HG03342 (cell line): ENCODE measurements at regions not wholly inside any gene's neighbourhood (a gene's known extent, or its start where the extent isn't known, plus 50 kb on each side); places are given as distances from the start of the nearest gene placed in this dataset.

Experiments used
- ATAC-seq: cut with Tn5 transposase; IDR thresholded peaks from one replicate; pipeline ENCODE4 v1.9.1; 2021; ENCODE audit warnings: mild to moderate bottlenecking, moderate library complexity; ENCODE audit not compliant: unreplicated experiment

GRCh38 chr11:105553025-105553424 is 56.8 kb upstream of the GRIA4 start:
- ATAC-seq, result no peak

GRCh38 chr11:105548359-105548758 is 61.5 kb upstream of the GRIA4 start:
- no peak for ATAC-seq

DNA sequence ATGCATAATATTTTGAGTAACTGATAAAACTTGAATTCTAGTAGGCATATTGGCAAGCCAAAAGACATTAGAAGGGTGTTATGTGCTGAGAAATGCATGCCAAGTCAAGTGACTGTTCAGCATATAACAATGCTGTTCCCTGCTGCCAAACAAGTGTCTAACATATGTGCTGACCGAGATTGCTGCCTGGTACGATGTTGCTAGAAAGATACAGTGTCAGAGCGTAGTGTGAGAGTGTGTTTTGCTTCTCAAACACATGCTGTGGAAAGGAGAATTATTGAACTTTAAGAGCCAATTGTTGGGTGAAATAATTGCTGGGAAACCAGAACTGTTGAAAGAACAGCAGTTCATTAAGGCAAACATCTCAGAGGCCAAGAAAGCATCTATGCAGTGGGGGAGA is 71.3 kb upstream of the GRIA4 start:
- no peak for ATAC-seq

GRCh38 chr11:105537531-105537930 is 72.3 kb upstream of the GRIA4 start:
- ATAC-seq, result no peak

DNA sequence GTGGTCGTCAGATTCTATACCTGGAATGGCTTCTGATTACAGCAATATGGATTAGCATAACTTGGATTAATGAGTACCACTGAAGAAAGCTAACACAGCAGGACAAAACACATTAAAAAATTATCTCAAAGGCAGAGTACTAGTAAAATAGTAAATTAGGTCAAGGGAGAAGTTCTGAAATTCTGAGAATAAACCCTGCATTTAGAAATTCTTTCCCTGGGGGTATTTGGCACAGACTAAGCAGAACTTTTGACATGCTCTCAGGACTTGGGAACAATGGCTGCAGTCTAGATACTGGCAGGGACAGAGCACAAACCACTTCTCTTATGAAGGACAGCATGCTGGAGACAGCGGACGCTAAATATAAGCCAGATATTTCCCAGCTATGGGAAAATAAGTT is 85.6 kb upstream of the GRIA4 start:
- no peak for ATAC-seq

GRCh38 chr11:105520706-105521345 is 89.0 kb upstream of the GRIA4 start:
- no peak for ATAC-seq

DNA sequence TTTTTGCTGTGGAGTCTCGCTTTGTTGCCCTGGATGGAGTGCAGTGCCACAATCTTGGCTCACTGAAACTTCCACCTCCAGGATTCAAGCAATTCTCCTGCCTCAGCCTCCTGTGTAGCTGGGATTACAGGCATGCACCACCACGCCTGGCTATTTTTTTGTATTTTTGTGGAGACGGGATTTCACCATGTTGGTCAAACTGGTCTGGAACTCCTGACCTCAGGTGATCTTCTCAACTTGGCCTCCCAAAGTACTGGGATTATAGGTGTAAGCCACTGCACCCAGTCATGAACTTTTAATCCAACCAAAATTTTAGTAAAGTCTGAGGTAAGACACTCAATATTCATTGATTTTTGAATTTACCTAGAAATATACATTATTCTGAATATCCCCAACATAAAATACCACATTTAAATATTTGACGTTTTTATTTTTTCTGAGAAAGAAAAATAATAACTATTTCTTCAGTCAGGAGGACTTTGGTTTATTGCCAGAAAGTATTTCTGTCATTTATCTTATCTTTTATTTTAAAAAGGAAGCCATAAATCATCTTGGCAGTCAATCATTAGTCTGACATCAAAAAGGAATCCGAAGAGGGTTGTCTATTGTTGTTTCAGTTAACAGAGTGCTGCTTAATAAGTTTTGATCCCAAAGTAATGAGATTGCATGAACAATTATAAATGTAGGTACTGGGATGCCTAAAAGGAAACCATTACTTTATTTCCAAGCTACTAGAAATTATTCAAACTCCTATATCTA is 102.2 kb upstream of the GRIA4 start:
- ATAC-seq, result no peak

- no peak for ATAC-seq
Observed at GRCh38 chr11:105492010-105492409, 117.9 kb upstream of the GRIA4 start.

- no peak for ATAC-seq
Observed at GRCh38 chr11:105491394-105491793, 118.5 kb upstream of the GRIA4 start.

- peak; percentile 74 for ATAC-seq
Observed at GRCh38 chr11:105490333-105490732, 119.5 kb upstream of the GRIA4 start.

- no peak for ATAC-seq
Observed at GRCh38 chr11:105489446-105489845, 120.4 kb upstream of the GRIA4 start.

DNA sequence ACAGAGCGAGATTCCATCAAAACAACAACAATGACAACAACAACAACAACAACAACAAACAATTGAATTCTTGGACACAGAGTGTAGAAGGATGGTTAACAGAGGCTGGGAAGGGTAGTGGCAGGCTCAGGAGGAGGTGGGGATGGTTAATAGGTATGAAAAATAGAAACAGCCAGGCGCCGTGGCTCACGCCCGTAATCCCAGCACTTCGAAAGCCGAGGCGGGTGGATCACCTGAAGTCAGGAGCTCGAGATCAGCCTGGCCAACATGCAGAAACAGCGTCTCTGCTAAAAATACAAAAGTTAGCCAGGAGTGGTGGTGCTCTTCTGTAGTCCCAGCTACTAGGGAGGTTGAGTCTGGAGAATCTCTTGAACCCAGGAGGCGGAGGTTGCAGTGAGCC is 122.9 kb upstream of the GRIA4 start:
- ATAC-seq, result no peak

GRCh38 chr11:105469931-105470330 is 139.9 kb upstream of the GRIA4 start:
- ATAC-seq, result no peak

- ATAC-seq, result no peak
Observed at GRCh38 chr11:105468154-105468553, 141.7 kb upstream of the GRIA4 start.

DNA sequence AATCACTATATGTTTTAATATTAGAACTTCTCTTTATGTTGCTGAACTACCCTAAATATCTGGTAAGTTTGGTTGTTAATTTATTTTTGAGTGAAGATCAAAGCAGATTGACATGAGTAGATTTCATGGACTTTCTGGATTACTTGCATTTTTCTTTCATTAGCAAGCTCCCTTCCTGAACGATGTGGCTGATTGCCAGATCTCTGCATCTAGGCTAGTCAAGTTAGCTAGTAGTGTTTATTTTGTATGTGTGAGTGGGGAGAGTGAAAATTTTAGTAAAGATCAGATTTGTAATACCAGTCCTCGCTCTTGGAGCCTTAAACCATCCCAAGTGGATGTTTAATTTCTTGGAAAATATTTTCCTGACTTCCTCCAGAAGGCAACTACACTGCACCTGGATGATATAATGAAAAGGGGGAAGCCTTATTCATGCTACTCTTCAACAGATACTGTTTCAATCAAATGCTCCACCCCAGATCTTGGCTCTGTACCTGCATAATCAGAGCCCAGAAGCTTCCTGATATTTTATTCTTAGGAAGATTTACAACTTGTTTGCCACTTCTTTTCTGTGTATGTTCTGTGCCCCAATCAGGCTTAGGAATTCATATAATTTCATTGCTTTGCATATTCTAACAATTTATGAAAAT is 143.2 kb upstream of the GRIA4 start:
- no peak for ATAC-seq

- no peak for ATAC-seq
Observed at GRCh38 chr11:105458071-105458470, 151.8 kb upstream of the GRIA4 start.

DNA sequence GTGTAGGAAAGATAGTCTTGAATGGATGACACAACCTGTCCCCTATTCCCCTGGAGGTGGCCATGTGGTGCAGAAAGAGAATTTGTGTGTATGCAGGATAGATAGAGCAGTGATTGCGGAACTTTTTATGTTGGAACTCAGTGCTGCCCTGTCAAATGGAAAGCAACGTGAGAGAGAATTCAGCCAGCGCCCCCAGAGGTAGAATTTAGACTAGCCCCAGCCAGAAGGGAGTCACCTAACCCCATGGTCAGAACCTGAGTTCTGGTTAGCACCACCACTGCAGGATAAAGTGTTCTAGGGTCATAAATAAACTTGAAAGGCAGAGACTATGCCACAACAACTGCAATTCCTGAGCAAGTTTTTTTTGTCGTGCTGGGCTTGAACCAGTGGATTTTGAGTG is 152.9 kb upstream of the GRIA4 start:
- no peak for ATAC-seq

- no peak for ATAC-seq
Observed at GRCh38 chr11:105449100-105449734, 160.7 kb upstream of the GRIA4 start.

DNA sequence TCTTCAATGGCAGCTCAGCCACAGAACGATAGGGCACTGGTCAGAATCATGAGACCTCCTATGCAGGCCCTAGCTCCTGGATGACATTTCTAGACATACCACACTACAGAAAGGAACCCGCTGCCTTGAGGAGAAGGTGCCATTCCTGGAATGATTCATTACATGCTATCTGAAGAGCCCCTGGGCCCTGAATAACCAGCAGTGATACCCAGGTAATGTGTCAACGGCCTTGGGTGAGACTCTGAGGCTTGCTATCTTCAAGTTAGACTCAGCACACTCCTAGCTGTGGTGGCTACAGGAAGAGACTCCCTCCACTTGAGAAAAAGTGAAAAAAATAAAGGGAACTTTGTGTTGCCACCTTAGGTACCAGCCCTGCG is 161.2 kb upstream of the GRIA4 start:
- no peak for ATAC-seq

- ATAC-seq, result no peak
Observed at GRCh38 chr11:105447936-105448702, 161.8 kb upstream of the GRIA4 start.

DNA sequence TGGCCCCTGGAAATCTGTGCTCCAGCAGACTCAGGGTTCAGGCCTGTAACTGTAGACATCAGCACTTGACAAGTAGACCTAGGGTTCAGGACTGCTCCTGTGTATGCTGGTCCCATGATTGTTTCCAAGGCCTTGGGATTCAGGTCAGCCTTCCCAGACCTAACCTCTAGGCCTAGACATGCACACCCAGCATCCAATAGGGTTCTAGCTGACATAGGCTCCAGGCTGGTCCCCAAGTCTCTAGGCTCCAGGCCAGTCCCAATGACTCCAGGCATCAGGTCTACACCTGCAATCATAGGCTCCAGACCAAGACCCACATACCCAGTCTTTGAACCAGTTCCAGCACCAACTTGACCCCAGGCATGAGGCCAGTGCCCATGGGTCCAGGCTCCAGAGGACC is 166.2 kb upstream of the GRIA4 start:
- ATAC-seq, result no peak
